H9 (cell line): ENCODE measurements at regions not wholly inside any gene's neighbourhood (a gene's known extent, or its start where the extent isn't known, plus 50 kb on each side); places are given as distances from the start of the nearest gene placed in this dataset.
"Not testable (repeated sequence)": the region's sequence is repeated elsewhere in the genome, so short reads cannot be mapped to it uniquely, and the experiment has no call there.

Source experiments
- DNase-seq: peaks from one replicate; pipeline ENCODE4 v3.0.0-alpha.2; 2017
- H2AFZ ChIP-seq: one replicate; pipeline ENCODE4 v1.6.1; 2013; ENCODE audit warnings: mild to moderate bottlenecking, low read length, control low read depth, moderate library complexity
- H2AK5ac ChIP-seq: 2 replicates; pipeline ENCODE4 v1.6.1; 2013; ENCODE audit warnings: low read length, control low read depth, mixed read lengths; ENCODE audit not compliant: insufficient read length
- H2BK120ac ChIP-seq: one replicate; pipeline ENCODE4 v1.6.1; 2013; ENCODE audit warnings: low read depth, mild to moderate bottlenecking, low read length, control low read depth, inconsistent platforms; ENCODE audit not compliant: poor library complexity, severe bottlenecking
- H2BK12ac ChIP-seq: 2 replicates; pipeline ENCODE4 v1.6.1; 2013; ENCODE audit warnings: low read length, control low read depth, mixed read lengths, low read depth; ENCODE audit not compliant: insufficient read length
- H2BK15ac ChIP-seq: 2 replicates; pipeline ENCODE4 v1.6.1; 2013; ENCODE audit warnings: low read depth, low read length, control low read depth
- H2BK20ac ChIP-seq: one replicate; pipeline ENCODE4 v1.6.1; 2013; ENCODE audit warnings: low read depth, mild to moderate bottlenecking, low read length, control low read depth, inconsistent platforms; ENCODE audit not compliant: poor library complexity, severe bottlenecking
- H2BK5ac ChIP-seq: 2 replicates; pipeline ENCODE4 v1.6.1; 2013; ENCODE audit warnings: low read length, control low read depth, mixed read lengths; ENCODE audit not compliant: insufficient read length
- H3K14ac ChIP-seq: 2 replicates; pipeline ENCODE4 v1.6.1; 2013; ENCODE audit warnings: low read length, control low read depth; ENCODE audit not compliant: insufficient read depth
- H3K18ac ChIP-seq: 2 replicates; pipeline ENCODE4 v1.6.1; 2013; ENCODE audit warnings: low read depth, mild to moderate bottlenecking, mixed read lengths, low read length, control low read depth; ENCODE audit not compliant: insufficient read length
- H3K23ac ChIP-seq: 2 replicates; pipeline ENCODE4 v1.6.1; 2013; ENCODE audit warnings: low read length, control low read depth, mixed read lengths, low read depth; ENCODE audit not compliant: insufficient read length
- H3K23me2 ChIP-seq: 2 replicates; pipeline ENCODE4 v1.6.1; 2013; ENCODE audit warnings: low read depth, mild to moderate bottlenecking, mixed read lengths, low read length, control low read depth; ENCODE audit not compliant: insufficient read length, poor library complexity, severe bottlenecking
- H3K27ac ChIP-seq: 2 replicates; pipeline ENCODE4 v1.5.1; 2013; ENCODE audit warnings: low read length, control low read depth, mixed read lengths, low read depth; ENCODE audit not compliant: insufficient read length
- H3K27me3 ChIP-seq: 2 replicates; pipeline ENCODE4 v1.6.1; 2013; ENCODE audit warnings: low read length, control low read depth, inconsistent platforms; ENCODE audit not compliant: insufficient read depth
- H3K4ac ChIP-seq: 2 replicates; pipeline ENCODE4 v1.6.1; 2013; ENCODE audit warnings: low read depth, mild to moderate bottlenecking, control low read depth, inconsistent platforms, low read length, moderate library complexity
- H3K4me1 ChIP-seq: 2 replicates; pipeline ENCODE4 v1.6.1; 2013; ENCODE audit warnings: low read length, control low read depth, inconsistent platforms; ENCODE audit not compliant: insufficient read depth
- H3K4me2 ChIP-seq: 2 replicates; pipeline ENCODE4 v1.6.1; 2013; ENCODE audit warnings: low read length, control low read depth, mixed read lengths; ENCODE audit not compliant: insufficient read length, insufficient read depth
- H3K56ac ChIP-seq: 2 replicates; pipeline ENCODE4 v1.6.1; 2013; ENCODE audit warnings: low read depth, mild to moderate bottlenecking, mixed read lengths, low read length, control low read depth; ENCODE audit not compliant: insufficient read length
- H3K79me1 ChIP-seq: 2 replicates; pipeline ENCODE4 v1.6.1; 2013; ENCODE audit warnings: low read depth, mild to moderate bottlenecking, moderate library complexity, low read length, control low read depth, inconsistent platforms; ENCODE audit not compliant: insufficient read depth, poor library complexity, severe bottlenecking
- H3K79me2 ChIP-seq: 2 replicates; pipeline ENCODE4 v1.6.1; 2013; ENCODE audit warnings: low read length, control low read depth, inconsistent platforms; ENCODE audit not compliant: insufficient read depth
- H3K9ac ChIP-seq: 2 replicates; pipeline ENCODE4 v1.6.1; 2013; ENCODE audit warnings: low read length, control low read depth, mixed read lengths; ENCODE audit not compliant: insufficient read length; ENCODE audit errors: extremely low read depth
- H3K9me3 ChIP-seq: one replicate; pipeline ENCODE4 v1.6.1; 2013; ENCODE audit warnings: low read depth, low read length, inconsistent platforms; ENCODE audit not compliant: control insufficient read depth
- H3T11ph ChIP-seq: one replicate; pipeline ENCODE4 v1.6.1; 2013; ENCODE audit warnings: mild to moderate bottlenecking, low read length, control low read depth, inconsistent platforms
- H4K20me1 ChIP-seq: one replicate; pipeline ENCODE4 v1.6.1; 2013; ENCODE audit not compliant: control insufficient read depth, insufficient read length, insufficient read depth
- H4K5ac ChIP-seq: 2 replicates; pipeline ENCODE4 v1.6.1; 2013; ENCODE audit warnings: low read depth, mild to moderate bottlenecking, mixed read lengths, low read length, control low read depth; ENCODE audit not compliant: insufficient read length
- H4K8ac ChIP-seq: replicated peaks from 2 replicates; pipeline ENCODE4 v1.6.1; 2013; ENCODE audit warnings: low read length, control low read depth, mixed read lengths, low read depth; ENCODE audit not compliant: insufficient read length
- H4K91ac ChIP-seq: 2 replicates; pipeline ENCODE4 v1.6.1; 2013; ENCODE audit warnings: low read depth, mild to moderate bottlenecking, moderate library complexity, mixed read lengths, low read length, control low read depth; ENCODE audit not compliant: insufficient read length
- H3K27ac Mint-ChIP-seq, 3 experiments: 2 replicates in 2 of 3; 3 replicates in 1 of 3; pipeline ENCODE4 v1.8.0; 2020 to 2021; ENCODE audit warnings: mixed read lengths in 3 of 3, mild to moderate bottlenecking in 1 of 3, moderate library complexity in 1 of 3
- H3K27me3 Mint-ChIP-seq: 2 replicates; pipeline ENCODE4 v1.8.0; 2021; ENCODE audit warnings: low read depth, mild to moderate bottlenecking, moderate library complexity, mixed read lengths
- H3K36me3 Mint-ChIP-seq, 3 experiments: 2 replicates in 2 of 3; 3 replicates in 1 of 3; pipeline ENCODE4 v1.8.0; 2020 to 2021; ENCODE audit warnings: low read depth in 3 of 3, mixed read lengths in 3 of 3; ENCODE audit not compliant: insufficient read depth in 1 of 3
- H3K4me1 Mint-ChIP-seq, 2 experiments: 2 replicates each; pipeline ENCODE4 v1.8.0; 2020; ENCODE audit warnings: mixed read lengths in 2 of 2
- H3K4me3 Mint-ChIP-seq, 2 experiments: 2 replicates in 1 of 2; 3 replicates in 1 of 2; pipeline ENCODE4 v1.8.0; 2020 to 2021; ENCODE audit warnings: mild to moderate bottlenecking in 2 of 2, mixed read lengths in 2 of 2, moderate library complexity in 1 of 2
- H3K9me3 Mint-ChIP-seq, 2 experiments: 2 replicates in 1 of 2; 3 replicates in 1 of 2; pipeline ENCODE4 v1.8.0; 2020; ENCODE audit warnings: mild to moderate bottlenecking in 2 of 2, mixed read lengths in 2 of 2, moderate library complexity in 1 of 2
- WGBS: extraction: QIAGEN DNeasy Blood & Tissue Kit; methylation state at CpG from one replicate; pipeline ENCODE4 v1.1.7; 2013; ENCODE audit warnings: missing lambda C conversion rate, low lambda C conversion rate, mixed read lengths; ENCODE audit not compliant: insufficient read length; ENCODE audit errors: extremely low coverage; 5-methylcytosine and 5-hydroxymethylcytosine counted together
- TF ChIP-seq, protein P1 (sequence below): fragments of 200-600 bp; sonication (generic); conservative IDR thresholded peaks from 3 replicates; pipeline ENCODE4 v1.8.0; 2021; ENCODE audit warnings: antibody characterized with exemption, mild to moderate bottlenecking

DNA sequence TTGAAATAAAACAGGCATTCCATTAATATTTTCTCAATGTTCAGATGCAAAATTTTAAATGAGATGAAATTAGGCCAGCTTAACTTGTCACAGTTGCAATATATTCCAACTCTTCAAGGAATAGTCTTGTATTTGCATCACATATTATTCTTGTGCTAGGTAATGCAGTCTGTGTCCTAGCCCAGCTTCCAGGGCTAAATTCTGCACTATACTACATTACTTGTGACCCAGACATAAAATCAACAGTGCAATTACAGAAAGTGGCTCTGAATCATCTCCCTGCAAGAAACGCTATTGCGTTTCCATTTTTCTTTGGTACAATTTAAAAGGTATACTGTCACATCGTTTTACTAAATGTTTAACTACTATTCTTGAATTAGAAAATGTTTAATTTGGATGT, 399.2 kb downstream of the TENT5A start:
- H2BK15ac ChIP-seq = no peak overlapping the region
- Mint-ChIP-seq H3K36me3 (no peaks in the 10 kb centered on the region), H3K27me3 (no peaks in the 10 kb centered on the region), H3K4me3 (no peak overlapping the region), H3K4me1 (peaks cover 14 to 22% of the 10 kb centered on the region in 2 experiments), H3K9me3 (no peaks in the 10 kb centered on the region; a peak in 2 of 5 replicates), H3K27ac (no peak overlapping the region)
- no CpG with 5 or more reads among the region's 3 CpGs for WGBS
- no peak overlapping the region for H3K4me2 ChIP-seq
- H2BK12ac ChIP-seq = no peak overlapping the region
- no peaks in the 10 kb centered on the region for H3K79me2 ChIP-seq
- no peak overlapping the region for H2BK20ac ChIP-seq
- H3K4ac ChIP-seq = no peak overlapping the region
- H3K14ac ChIP-seq = no peak overlapping the region
- H3K9me3 ChIP-seq = no peaks in the 10 kb centered on the region
- H3K27me3 ChIP-seq = no peaks in the 10 kb centered on the region
- H4K5ac ChIP-seq = no peak overlapping the region
- no peak overlapping the region for H4K8ac ChIP-seq
- no peak for DNase-seq
- no peaks in the 10 kb centered on the region for H4K20me1 ChIP-seq
- H3K23me2 ChIP-seq = no peaks in the 10 kb centered on the region
- no peak overlapping the region for H3K27ac ChIP-seq
- no peaks in the 10 kb centered on the region for H3K79me1 ChIP-seq
- H3K23ac ChIP-seq = no peak overlapping the region
- no peak overlapping the region for H2AFZ ChIP-seq
- no peak overlapping the region for H3K9ac ChIP-seq
- no peak overlapping the region for H3K56ac ChIP-seq
- H3K18ac ChIP-seq = no peak overlapping the region
- no peak overlapping the region for H2BK5ac ChIP-seq
- TF ChIP-seq, protein P1, sequence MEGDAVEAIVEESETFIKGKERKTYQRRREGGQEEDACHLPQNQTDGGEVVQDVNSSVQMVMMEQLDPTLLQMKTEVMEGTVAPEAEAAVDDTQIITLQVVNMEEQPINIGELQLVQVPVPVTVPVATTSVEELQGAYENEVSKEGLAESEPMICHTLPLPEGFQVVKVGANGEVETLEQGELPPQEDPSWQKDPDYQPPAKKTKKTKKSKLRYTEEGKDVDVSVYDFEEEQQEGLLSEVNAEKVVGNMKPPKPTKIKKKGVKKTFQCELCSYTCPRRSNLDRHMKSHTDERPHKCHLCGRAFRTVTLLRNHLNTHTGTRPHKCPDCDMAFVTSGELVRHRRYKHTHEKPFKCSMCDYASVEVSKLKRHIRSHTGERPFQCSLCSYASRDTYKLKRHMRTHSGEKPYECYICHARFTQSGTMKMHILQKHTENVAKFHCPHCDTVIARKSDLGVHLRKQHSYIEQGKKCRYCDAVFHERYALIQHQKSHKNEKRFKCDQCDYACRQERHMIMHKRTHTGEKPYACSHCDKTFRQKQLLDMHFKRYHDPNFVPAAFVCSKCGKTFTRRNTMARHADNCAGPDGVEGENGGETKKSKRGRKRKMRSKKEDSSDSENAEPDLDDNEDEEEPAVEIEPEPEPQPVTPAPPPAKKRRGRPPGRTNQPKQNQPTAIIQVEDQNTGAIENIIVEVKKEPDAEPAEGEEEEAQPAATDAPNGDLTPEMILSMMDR = no peak
- no peak overlapping the region for H3T11ph ChIP-seq
- H2BK120ac ChIP-seq = no peak overlapping the region
- H2AK5ac ChIP-seq = no peak overlapping the region
- no peak overlapping the region for H4K91ac ChIP-seq
- H3K4me1 ChIP-seq = no peaks in the 10 kb centered on the region

DNA sequence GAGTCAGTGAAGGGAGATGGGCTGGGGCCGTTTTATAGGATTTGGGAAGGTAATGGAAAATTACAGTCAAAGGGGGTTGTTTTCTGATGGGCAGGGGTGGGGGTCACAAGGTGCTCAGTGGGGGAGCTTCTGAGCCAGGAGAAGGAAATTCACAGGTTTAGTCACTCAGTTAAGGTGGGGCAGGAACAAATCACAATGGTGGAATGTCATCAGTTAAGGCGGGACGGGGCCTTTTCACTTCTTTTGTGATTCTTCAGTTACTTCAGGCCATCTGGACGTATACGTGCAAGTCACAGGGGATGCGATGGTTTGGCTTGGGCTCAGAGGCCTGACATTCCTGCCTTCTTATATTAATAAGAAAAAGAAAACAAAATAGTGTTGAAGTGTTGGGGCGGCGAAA, 408.5 kb downstream of the TENT5A start:
- H3K27ac Mint-ChIP-seq = peak overlapping the region in 2 of 3 experiments; percentile 40 to 45; a peak in 2 of 7 replicates
- not testable (repeated sequence) for H3K4me3 Mint-ChIP-seq, H2BK15ac ChIP-seq, H3K18ac ChIP-seq, H3K27me3 ChIP-seq, H3T11ph ChIP-seq, H2BK20ac ChIP-seq, H2AK5ac ChIP-seq, H3K4ac ChIP-seq, H4K20me1 ChIP-seq, H4K5ac ChIP-seq, H3K4me2 ChIP-seq, H2AFZ ChIP-seq, H2BK120ac ChIP-seq, H3K9me3 ChIP-seq, H3K4me1 Mint-ChIP-seq, H3K14ac ChIP-seq, H3K9me3 Mint-ChIP-seq, H3K79me2 ChIP-seq, H2BK5ac ChIP-seq, H3K79me1 ChIP-seq, H3K4me1 ChIP-seq, H3K9ac ChIP-seq, H2BK12ac ChIP-seq, H3K23ac ChIP-seq, H4K8ac ChIP-seq, H3K36me3 Mint-ChIP-seq, H3K27me3 Mint-ChIP-seq, H4K91ac ChIP-seq, H3K56ac ChIP-seq, H3K27ac ChIP-seq, H3K23me2 ChIP-seq, DNase-seq
- WGBS = no CpG with 5 or more reads among the region's 8 CpGs
